ENCODE measurements at regions not wholly inside any gene's neighbourhood (a gene's known extent, or its start where the extent isn't known, plus 50 kb on each side); places are given as distances from the start of the nearest gene placed in this dataset.

DNA sequence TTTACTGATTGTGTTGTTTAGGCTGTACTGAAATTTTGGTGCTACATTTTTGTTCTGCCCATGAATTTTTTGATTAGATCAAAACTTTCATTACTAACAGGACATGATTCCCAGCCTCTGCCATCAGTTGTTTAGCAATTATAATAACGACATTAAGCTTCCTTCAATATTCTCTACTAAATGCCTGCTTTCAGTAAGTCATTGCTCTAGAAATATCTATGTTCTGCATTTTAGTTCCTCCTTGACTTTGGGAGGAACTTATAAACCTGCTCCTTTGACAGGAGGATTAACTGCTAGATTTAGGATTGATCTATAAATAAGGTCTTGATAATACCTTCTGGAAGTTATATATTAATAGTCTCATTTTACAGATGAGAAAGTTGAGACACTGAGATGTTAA, 269.1 kb downstream of the RAP2B start:
- TF ChIP-seq CTCF (IDR thresholded peaks at IDR 0.05; ENCODE audit: poor library complexity) (no peak), EZH2phosphoT487 (IDR thresholded peaks at IDR 0.05; ENCODE audit: low read depth, severe bottlenecking, unreplicated experiment) (no peak), EZH2 (IDR thresholded peaks at IDR 0.05; ENCODE audit: borderline replicate concordance) (no peak)
